GM12873 (cell line): ENCODE measurements at regions not wholly inside any gene's neighbourhood (a gene's known extent, or its start where the extent isn't known, plus 50 kb on each side); places are given as distances from the start of the nearest gene placed in this dataset.

Source experiments
- CTCF ChIP-seq: IDR thresholded peaks from 2 replicates; pipeline ENCODE4 v1.5.1; 2012; ENCODE audit warnings: low read depth, mild to moderate bottlenecking, moderate library complexity, low read length, control low read depth; ENCODE audit not compliant: insufficient read depth; ENCODE audit errors: missing control alignments

- TF ChIP-seq CTCF, result no peak
Measured at GRCh38 chr5:58073243-58073642, 386.6 kb downstream of the PLK2 start.

- TF ChIP-seq CTCF, result no peak
Measured at GRCh38 chr5:58072300-58072965, 387.5 kb downstream of the PLK2 start.

- no peak for TF ChIP-seq CTCF
Measured at GRCh38 chr5:58071566-58071965, 388.3 kb downstream of the PLK2 start.

- TF ChIP-seq CTCF, result no peak
Measured at GRCh38 chr5:58069846-58070245, 390.0 kb downstream of the PLK2 start.

GRCh38 chr5:58069016-58069705, 390.7 kb downstream of the PLK2 start:
- TF ChIP-seq CTCF, result no peak

- no peak for TF ChIP-seq CTCF
Measured at GRCh38 chr5:58066557-58066956, 393.3 kb downstream of the PLK2 start.

- TF ChIP-seq CTCF, result no peak
Measured at GRCh38 chr5:58066076-58066475, 393.8 kb downstream of the PLK2 start.
